Liver (tissue), 8 donors: ENCODE measurements at regions not wholly inside any gene's neighbourhood (a gene's known extent, or its start where the extent isn't known, plus 50 kb on each side); places are given as distances from the start of the nearest gene placed in this dataset.

Source experiments
- DNase-seq: peaks from one replicate; pipeline ENCODE4 v3.0.0-alpha.2; 2017; ENCODE audit warnings: low spot score
- H3K27ac ChIP-seq, 2 donors: one replicate each; pipeline ENCODE4 v1.7.0; 2013; ENCODE audit warnings: inconsistent platforms in 2 of 2, low read length in 2 of 2, control low read depth in 1 of 2, low read depth in 1 of 2, mild to moderate bottlenecking in 1 of 2
- H3K27me3 ChIP-seq, 4 donors: one replicate each; pipeline versions ENCODE4 v1.6.1 to v1.7.0; 2013; ENCODE audit warnings: low read length in 3 of 4, inconsistent platforms in 1 of 4, mild to moderate bottlenecking in 1 of 4, moderate library complexity in 1 of 4; ENCODE audit not compliant: control insufficient read depth in 4 of 4, insufficient read depth in 4 of 4
- H3K36me3 ChIP-seq, 4 donors: one replicate each; pipeline versions ENCODE4 v1.6.1 to v1.7.0; 2013; ENCODE audit warnings: low read length in 3 of 4, mild to moderate bottlenecking in 3 of 4, low read depth in 1 of 4, moderate library complexity in 1 of 4; ENCODE audit not compliant: control insufficient read depth in 4 of 4, insufficient read depth in 3 of 4
- H3K4me1 ChIP-seq, 4 donors: one replicate each; pipeline versions ENCODE4 v1.6.1 to v1.7.0; 2013; ENCODE audit warnings: low read length in 3 of 4, mild to moderate bottlenecking in 3 of 4, moderate library complexity in 1 of 4; ENCODE audit not compliant: control insufficient read depth in 4 of 4, insufficient read depth in 4 of 4
- H3K4me3 ChIP-seq, 3 donors: one replicate each; pipeline versions ENCODE4 v1.6.1 to v1.7.0; 2013; ENCODE audit warnings: low read length in 3 of 3, control low read depth in 1 of 3, low read depth in 1 of 3, mild to moderate bottlenecking in 1 of 3
- H3K9ac ChIP-seq, 2 donors: one replicate each; pipeline ENCODE4 v1.7.0; 2013; ENCODE audit warnings: low read length in 2 of 2, mild to moderate bottlenecking in 2 of 2, moderate library complexity in 2 of 2, control low read depth in 1 of 2, low read depth in 1 of 2
- H3K9me3 ChIP-seq, 4 donors: one replicate each; pipeline versions ENCODE4 v1.6.1 to v1.7.0; 2013; ENCODE audit warnings: low read length in 3 of 4; ENCODE audit not compliant: control insufficient read depth in 4 of 4
- EGR1 ChIP-seq, 2 donors: IDR thresholded peaks; 2 replicates each; pipeline ENCODE4 v1.6.1; 2016 to 2018; ENCODE audit warnings: antibody characterized with exemption in 2 of 2, low read depth in 2 of 2
- FOXA1 ChIP-seq: IDR thresholded peaks from 2 replicates; pipeline ENCODE4 v1.6.1; 2016; ENCODE audit warnings: antibody characterized with exemption
- FOXA2 ChIP-seq: IDR thresholded peaks from 2 replicates; pipeline ENCODE4 v1.6.1; 2016; ENCODE audit warnings: antibody characterized with exemption
- HNF4G ChIP-seq: IDR thresholded peaks from 2 replicates; pipeline ENCODE4 v1.6.1; 2016; ENCODE audit warnings: antibody characterized with exemption
- JUND ChIP-seq, 2 donors: IDR thresholded peaks; 2 replicates each; pipeline ENCODE4 v1.6.1; 2016; ENCODE audit warnings: antibody characterized with exemption in 2 of 2
- NR2F2 ChIP-seq: IDR thresholded peaks from 2 replicates; pipeline ENCODE4 v1.6.1; 2016; ENCODE audit warnings: antibody characterized with exemption
- RXRA ChIP-seq, 2 donors: IDR thresholded peaks; 2 replicates each; pipeline ENCODE4 v1.6.1; 2017 to 2018; ENCODE audit warnings: antibody characterized with exemption in 2 of 2, mild to moderate bottlenecking in 1 of 2
- SP1 ChIP-seq: IDR thresholded peaks from 2 replicates; pipeline ENCODE4 v1.6.1; 2018; ENCODE audit warnings: antibody characterized with exemption, mild to moderate bottlenecking
- TAF1 ChIP-seq: conservative IDR thresholded peaks from 2 replicates; pipeline ENCODE4 v1.6.1; 2016; ENCODE audit warnings: antibody characterized with exemption, mild to moderate bottlenecking
- YY1 ChIP-seq: IDR thresholded peaks from 2 replicates; pipeline ENCODE4 v1.6.1; 2016; ENCODE audit warnings: antibody characterized with exemption, mild to moderate bottlenecking
- WGBS: extraction: QIAGEN DNeasy Blood & Tissue Kit; methylation state at CpG from one replicate; pipeline ENCODE4 v1.1.7; 2013; 5-methylcytosine and 5-hydroxymethylcytosine counted together
- TF ChIP-seq, protein P1 (sequence below): IDR thresholded peaks from 2 replicates; pipeline ENCODE4 v1.6.1; 2016; ENCODE audit warnings: antibody characterized with exemption
- TF ChIP-seq, protein P2 (sequence below): fragments of 150-350 bp; IDR thresholded peaks from 2 replicates; pipeline ENCODE4 v1.5.1; 2017; ENCODE audit warnings: improper control_type of control experiment, low read depth, low read length; ENCODE audit not compliant: missing input control
- TF ChIP-seq, protein P3 (sequence below): IDR thresholded peaks from 2 replicates; pipeline ENCODE4 v1.6.1; 2016; ENCODE audit warnings: antibody characterized with exemption
- donor health status: healthy.
- donor health status: healthy.
- donor health status: healthy.
- donor health status: healthy.
- donor health status: healthy.

DNA sequence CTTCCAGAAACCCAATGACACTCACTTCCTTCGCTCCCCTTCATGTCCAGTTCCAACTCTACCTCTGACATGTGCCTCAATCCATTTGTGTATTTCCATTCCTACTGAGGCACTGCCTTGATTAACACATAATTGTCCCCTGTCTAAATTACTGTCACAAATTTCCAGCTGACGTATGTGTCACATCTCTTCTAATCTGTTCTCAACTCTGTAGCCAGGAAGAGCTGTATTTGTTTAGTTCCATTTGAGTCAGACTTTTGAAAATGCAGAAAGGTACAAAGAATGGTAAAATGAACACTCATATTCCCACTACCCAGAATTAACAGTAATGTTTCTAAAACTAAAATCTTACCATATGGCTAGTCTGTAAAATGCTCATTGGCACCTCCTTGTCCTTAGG lies 299.0 kb upstream of the GADL1 start (continued):
- TF ChIP-seq, protein P1, sequence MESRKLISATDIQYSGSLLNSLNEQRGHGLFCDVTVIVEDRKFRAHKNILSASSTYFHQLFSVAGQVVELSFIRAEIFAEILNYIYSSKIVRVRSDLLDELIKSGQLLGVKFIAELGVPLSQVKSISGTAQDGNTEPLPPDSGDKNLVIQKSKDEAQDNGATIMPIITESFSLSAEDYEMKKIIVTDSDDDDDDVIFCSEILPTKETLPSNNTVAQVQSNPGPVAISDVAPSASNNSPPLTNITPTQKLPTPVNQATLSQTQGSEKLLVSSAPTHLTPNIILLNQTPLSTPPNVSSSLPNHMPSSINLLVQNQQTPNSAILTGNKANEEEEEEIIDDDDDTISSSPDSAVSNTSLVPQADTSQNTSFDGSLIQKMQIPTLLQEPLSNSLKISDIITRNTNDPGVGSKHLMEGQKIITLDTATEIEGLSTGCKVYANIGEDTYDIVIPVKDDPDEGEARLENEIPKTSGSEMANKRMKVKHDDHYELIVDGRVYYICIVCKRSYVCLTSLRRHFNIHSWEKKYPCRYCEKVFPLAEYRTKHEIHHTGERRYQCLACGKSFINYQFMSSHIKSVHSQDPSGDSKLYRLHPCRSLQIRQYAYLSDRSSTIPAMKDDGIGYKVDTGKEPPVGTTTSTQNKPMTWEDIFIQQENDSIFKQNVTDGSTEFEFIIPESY, result no peak
- TF ChIP-seq JUND (IDR thresholded peaks at IDR 0.05), result no peak
- TF ChIP-seq TAF1, result no peak

DNA sequence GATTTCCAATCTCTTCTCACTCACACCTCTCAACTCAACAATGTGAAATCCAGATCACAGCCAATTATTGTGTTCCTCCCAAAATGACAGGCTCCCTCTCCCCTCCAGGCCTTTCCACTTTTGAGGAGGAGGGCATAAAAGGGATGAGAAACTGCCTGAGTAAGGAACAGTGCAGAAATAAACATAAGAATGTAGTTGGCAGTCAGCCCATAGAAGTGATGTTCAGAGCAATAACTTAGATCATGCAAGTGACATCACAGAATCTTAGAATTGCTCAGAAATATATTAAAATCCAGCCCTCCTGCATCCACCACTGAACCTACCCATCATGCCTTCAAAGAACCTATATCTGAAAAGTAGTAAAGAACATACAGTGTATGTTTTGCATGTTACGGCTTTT lies 299.4 kb upstream of the GADL1 start:
- no peak overlapping the region for H3K9ac ChIP-seq
- no peak for TF ChIP-seq YY1
- TF ChIP-seq, protein P1, result no peak
- TF ChIP-seq EGR1 (IDR thresholded peaks at IDR 0.05; ENCODE audit: low read depth in 2 of 2), result no peak
- no peak for TF ChIP-seq RXRA (IDR thresholded peaks at IDR 0.05)
- no peak for TF ChIP-seq FOXA1
- no peak for TF ChIP-seq HNF4G
- no peaks in the 10 kb centered on the region for H3K27me3 ChIP-seq
- H3K9me3 ChIP-seq, result no peaks in the 10 kb centered on the region
- H3K27ac ChIP-seq, result no peak overlapping the region
- no peaks in the 10 kb centered on the region for H3K36me3 ChIP-seq
- no peak for DNase-seq
- H3K4me3 ChIP-seq, result no peak overlapping the region
- H3K4me1 ChIP-seq, result peaks cover 8 to 20% (median 11%) of the 10 kb centered on the region in 4 donors
- 96% methylated on average over 1 of the region's 1 CpG for WGBS

DNA sequence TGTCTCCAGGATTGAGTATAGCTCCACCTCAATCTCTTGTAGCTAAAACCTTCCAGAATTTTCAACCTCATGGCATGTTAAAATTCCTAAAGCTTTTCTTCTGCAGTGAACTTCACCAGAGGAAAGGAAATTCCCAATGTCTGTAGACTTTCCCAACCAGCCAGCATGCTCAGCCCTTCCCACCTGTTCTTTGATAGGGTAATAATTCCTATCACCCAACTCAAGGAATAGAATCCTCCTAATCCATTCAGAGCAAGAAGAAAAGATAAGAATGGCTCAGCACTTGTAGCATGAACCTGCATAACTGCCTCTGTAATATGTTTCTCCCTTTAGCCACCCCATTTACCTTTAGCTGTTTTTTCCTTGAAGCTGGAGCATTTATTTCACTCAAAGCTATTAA lies 301.8 kb upstream of the GADL1 start:
- DNase-seq, result no peak
- no peaks in the 10 kb centered on the region for H3K36me3 ChIP-seq
- H3K9ac ChIP-seq, result no peak overlapping the region
- no peaks in the 10 kb centered on the region for H3K27me3 ChIP-seq
- TF ChIP-seq, protein P2, sequence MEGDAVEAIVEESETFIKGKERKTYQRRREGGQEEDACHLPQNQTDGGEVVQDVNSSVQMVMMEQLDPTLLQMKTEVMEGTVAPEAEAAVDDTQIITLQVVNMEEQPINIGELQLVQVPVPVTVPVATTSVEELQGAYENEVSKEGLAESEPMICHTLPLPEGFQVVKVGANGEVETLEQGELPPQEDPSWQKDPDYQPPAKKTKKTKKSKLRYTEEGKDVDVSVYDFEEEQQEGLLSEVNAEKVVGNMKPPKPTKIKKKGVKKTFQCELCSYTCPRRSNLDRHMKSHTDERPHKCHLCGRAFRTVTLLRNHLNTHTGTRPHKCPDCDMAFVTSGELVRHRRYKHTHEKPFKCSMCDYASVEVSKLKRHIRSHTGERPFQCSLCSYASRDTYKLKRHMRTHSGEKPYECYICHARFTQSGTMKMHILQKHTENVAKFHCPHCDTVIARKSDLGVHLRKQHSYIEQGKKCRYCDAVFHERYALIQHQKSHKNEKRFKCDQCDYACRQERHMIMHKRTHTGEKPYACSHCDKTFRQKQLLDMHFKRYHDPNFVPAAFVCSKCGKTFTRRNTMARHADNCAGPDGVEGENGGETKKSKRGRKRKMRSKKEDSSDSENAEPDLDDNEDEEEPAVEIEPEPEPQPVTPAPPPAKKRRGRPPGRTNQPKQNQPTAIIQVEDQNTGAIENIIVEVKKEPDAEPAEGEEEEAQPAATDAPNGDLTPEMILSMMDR, result no peak
- TF ChIP-seq JUND (IDR thresholded peaks at IDR 0.05) (no peak), FOXA2 (no peak), SP1 (no peak), TAF1 (no peak), YY1 (no peak), NR2F2 (no peak), FOXA1 (no peak), HNF4G (no peak)
- TF ChIP-seq, protein P3, sequence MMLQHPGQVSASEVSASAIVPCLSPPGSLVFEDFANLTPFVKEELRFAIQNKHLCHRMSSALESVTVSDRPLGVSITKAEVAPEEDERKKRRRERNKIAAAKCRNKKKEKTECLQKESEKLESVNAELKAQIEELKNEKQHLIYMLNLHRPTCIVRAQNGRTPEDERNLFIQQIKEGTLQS, result no peak
- H3K27ac ChIP-seq, result no peak overlapping the region
- peaks cover 4 to 19% (median 11%) of the 10 kb centered on the region in 4 donors for H3K4me1 ChIP-seq
- H3K4me3 ChIP-seq, result no peak overlapping the region
- no peaks in the 10 kb centered on the region for H3K9me3 ChIP-seq
